ENCODE measurements at regions not wholly inside any gene's neighbourhood (a gene's known extent, or its start where the extent isn't known, plus 50 kb on each side); places are given as distances from the start of the nearest gene placed in this dataset.

- Histone ChIP-seq H3K36me3 (ENCODE audit: control insufficient read depth in 2 of 2, insufficient read depth in 2 of 2, low read length in 1 of 2) (no peaks in the 10 kb centered on the region), H3K4me1 (ENCODE audit: control insufficient read depth, insufficient read depth, low read length) (no peaks in the 10 kb centered on the region), H3K27ac (ENCODE audit: control insufficient read depth, insufficient read depth) (no peak overlapping the region), H4K20me1 (ENCODE audit: control insufficient read depth, insufficient read depth) (no peaks in the 10 kb centered on the region), H2AFZ (ENCODE audit: control insufficient read depth, low read depth, low read length) (no peak overlapping the region), H3K27me3 (replicated peaks in 1 of 2; ENCODE audit: control insufficient read depth in 2 of 2, insufficient read depth in 2 of 2, low read length in 1 of 2) (peaks cover 3% of the 10 kb centered on the region in 2 experiments), H3K9me3 (replicated peaks; ENCODE audit: control insufficient read depth, insufficient read depth, low read length) (no peaks in the 10 kb centered on the region), H3K79me2 (ENCODE audit: control insufficient read depth, insufficient read depth, low read length) (no peaks in the 10 kb centered on the region), H3K9ac (ENCODE audit: control insufficient read depth, insufficient read depth, low read length) (no peak overlapping the region), H3K4me2 (ENCODE audit: control insufficient read depth, insufficient read depth) (no peak overlapping the region), H3K4me3 (no peak overlapping the region)
- ChIA-PET SMC1A (ENCODE audit: uncharacterized antibody, unreplicated experiment) (no interaction called here), POLR2A (no interaction called here), CTCF (no interaction called here), RAD21 (ENCODE audit: unreplicated experiment) (no interaction called here)
- 32% methylated on average over 3 of the region's 3 CpGs for WGBS (ENCODE audit: insufficient coverage, insufficient replicate concordance, low lambda C conversion rate, missing lambda C conversion rate)
- in situ Hi-C loops (cut with MboI) (no loop called here), intact Hi-C loops (cut with micrococcal nuclease; ENCODE audit: unreplicated experiment) (no loop called here)
- no peak for FAIRE-seq
- no peak for DNase-seq (ENCODE audit: low read depth, low spot score)
- ATAC-seq, result no peak
- no TSS peak for BruUV-seq (replicated peaks)
- TF ChIP-seq E4F1 (IDR thresholded peaks at IDR 0.05; ENCODE audit: borderline replicate concordance, partially characterized antibody) (no peak), ATF7 (IDR thresholded peaks at IDR 0.05; ENCODE audit: low read depth) (no peak), SUPT20H (IDR thresholded peaks at IDR 0.05; ENCODE audit: borderline replicate concordance, control insufficient read depth, low read depth, low read length) (no peak)
Observed at GRCh38 chr5:174386306-174386705, 338.1 kb upstream of the MSX2 start.

- Histone ChIP-seq H3K4me3 (no peak overlapping the region), H3K27me3 (replicated peaks in 1 of 2; ENCODE audit: control insufficient read depth in 2 of 2, insufficient read depth in 2 of 2, low read length in 1 of 2) (peaks cover 3% of the 10 kb centered on the region in 2 experiments), H2AFZ (ENCODE audit: control insufficient read depth, low read depth, low read length) (no peak overlapping the region), H3K9me3 (replicated peaks; ENCODE audit: control insufficient read depth, insufficient read depth, low read length) (no peaks in the 10 kb centered on the region), H3K4me2 (ENCODE audit: control insufficient read depth, insufficient read depth) (no peak overlapping the region), H3K27ac (ENCODE audit: control insufficient read depth, insufficient read depth) (no peak overlapping the region), H3K79me2 (ENCODE audit: control insufficient read depth, insufficient read depth, low read length) (no peaks in the 10 kb centered on the region), H3K36me3 (ENCODE audit: control insufficient read depth in 2 of 2, insufficient read depth in 2 of 2, low read length in 1 of 2) (no peaks in the 10 kb centered on the region), H3K4me1 (ENCODE audit: control insufficient read depth, insufficient read depth, low read length) (no peaks in the 10 kb centered on the region), H4K20me1 (ENCODE audit: control insufficient read depth, insufficient read depth) (no peaks in the 10 kb centered on the region), H3K9ac (ENCODE audit: control insufficient read depth, insufficient read depth, low read length) (no peak overlapping the region)
- RAD21 ChIA-PET (ENCODE audit: unreplicated experiment), result interaction anchor here (0.6 kb wide), 1 partner anchor 426 kb away, joined by 3 read pairs; no protein-coding TSS in a partner anchor
- SMC1A ChIA-PET (ENCODE audit: uncharacterized antibody, unreplicated experiment), result no interaction called here
- in situ Hi-C loops (cut with MboI), result no loop called here
- CTCF ChIA-PET, result no interaction called here
- FAIRE-seq (no peak), ATAC-seq (no peak), DNase-seq (ENCODE audit: low read depth, low spot score) (no peak)
- 3% methylated on average over 2 of the region's 2 CpGs for WGBS (ENCODE audit: insufficient coverage, insufficient replicate concordance, low lambda C conversion rate, missing lambda C conversion rate)
- POLR2A ChIA-PET, result no interaction called here
- intact Hi-C loops (cut with micrococcal nuclease; ENCODE audit: unreplicated experiment), result no loop called here
- BruUV-seq (replicated peaks), result no TSS peak
- TF ChIP-seq PAX5 (IDR thresholded peaks at IDR 0.05; ENCODE audit: borderline replicate concordance, low read depth, low read length) (no peak), RUNX3 (IDR thresholded peaks at IDR 0.05; ENCODE audit: low read length) (no peak), PAX8 (IDR thresholded peaks at IDR 0.05) (no peak), BCL11A (IDR thresholded peaks at IDR 0.05; ENCODE audit: low read depth, low read length) (no peak), ZNF622 (IDR thresholded peaks at IDR 0.05) (no peak), CBX3 (IDR thresholded peaks at IDR 0.05; ENCODE audit: borderline replicate concordance, low read depth) (no peak), PBX3 (IDR thresholded peaks at IDR 0.05; ENCODE audit: insufficient replicate concordance, low read depth, low read length) (no peak), ASH2L (IDR thresholded peaks at IDR 0.05; ENCODE audit: borderline replicate concordance, low read depth) (no peak), ZNF217 (IDR thresholded peaks at IDR 0.05) (no peak), CEBPZ (IDR thresholded peaks at IDR 0.05; ENCODE audit: low read depth, low read length) (no peak)
Observed at GRCh38 chr5:174386846-174387245, 337.5 kb upstream of the MSX2 start.

All from GM12878 (cell line).